ENCODE measurements at regions not wholly inside any gene's neighbourhood (a gene's known extent, or its start where the extent isn't known, plus 50 kb on each side); places are given as distances from the start of the nearest gene placed in this dataset.
"Not testable (repeated sequence)": the region's sequence is repeated elsewhere in the genome, so short reads cannot be mapped to it uniquely, and the experiment has no call there.

- not testable (repeated sequence) for TF ChIP-seq CTCF (IDR thresholded peaks at IDR 0.05; ENCODE audit: poor library complexity, severe bottlenecking); RAD21 (conservative IDR thresholded peaks at IDR 0.05); EZH2 (IDR thresholded peaks at IDR 0.05; ENCODE audit: borderline replicate concordance, insufficient read depth, low read length, poor library complexity, severe bottlenecking); SMC3 (conservative IDR thresholded peaks at IDR 0.05; ENCODE audit: poor library complexity); TAF1 (IDR thresholded peaks at IDR 0.05; ENCODE audit: low read depth); EP300 (conservative IDR thresholded peaks at IDR 0.05; ENCODE audit: poor library complexity, severe bottlenecking)
Observed at GRCh38 chr2:89291717-89292298, 600.3 kb downstream of the RPIA start.
